ENCODE measurements at regions not wholly inside any gene's neighbourhood (a gene's known extent, or its start where the extent isn't known, plus 50 kb on each side); places are given as distances from the start of the nearest gene placed in this dataset.

DNA sequence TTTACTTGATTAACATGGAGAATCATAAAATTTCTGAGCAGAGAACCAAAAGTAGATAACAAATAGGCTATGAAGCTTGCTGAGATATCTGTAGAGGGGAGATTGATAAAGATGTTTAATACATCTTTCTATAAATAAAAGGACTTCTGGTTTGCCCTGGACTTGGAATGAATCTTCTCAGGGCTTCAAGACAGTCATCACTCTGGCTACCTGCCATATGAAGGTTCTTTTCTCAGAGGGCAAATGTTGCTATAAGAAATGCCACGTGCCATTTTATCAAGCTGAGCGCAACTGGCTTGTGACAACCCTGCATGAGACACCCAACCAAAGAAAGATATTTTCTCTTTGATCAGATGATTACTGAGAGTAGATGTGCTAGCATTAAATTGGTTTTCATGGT is 192.5 kb downstream of the WNT5A start:
- Histone ChIP-seq H3K36me3 (no peaks in the 10 kb centered on the region), H3K27ac (no peak overlapping the region), H3K4me3 (no peak overlapping the region), H3K27me3 (replicated peaks; ENCODE audit: insufficient read depth) (no peaks in the 10 kb centered on the region), H3K9me3 (no peaks in the 10 kb centered on the region), H3K4me1 (ENCODE audit: control insufficient read depth in 1 of 2, low read depth in 2 of 2) (no peaks in the 10 kb centered on the region)
- ATAC-seq (ENCODE audit: insufficient number of reproducible peaks, low FRiP score, low read depth) (no peak), DNase-seq (ENCODE audit: low spot score) (no peak)
- TF ChIP-seq, protein P1, sequence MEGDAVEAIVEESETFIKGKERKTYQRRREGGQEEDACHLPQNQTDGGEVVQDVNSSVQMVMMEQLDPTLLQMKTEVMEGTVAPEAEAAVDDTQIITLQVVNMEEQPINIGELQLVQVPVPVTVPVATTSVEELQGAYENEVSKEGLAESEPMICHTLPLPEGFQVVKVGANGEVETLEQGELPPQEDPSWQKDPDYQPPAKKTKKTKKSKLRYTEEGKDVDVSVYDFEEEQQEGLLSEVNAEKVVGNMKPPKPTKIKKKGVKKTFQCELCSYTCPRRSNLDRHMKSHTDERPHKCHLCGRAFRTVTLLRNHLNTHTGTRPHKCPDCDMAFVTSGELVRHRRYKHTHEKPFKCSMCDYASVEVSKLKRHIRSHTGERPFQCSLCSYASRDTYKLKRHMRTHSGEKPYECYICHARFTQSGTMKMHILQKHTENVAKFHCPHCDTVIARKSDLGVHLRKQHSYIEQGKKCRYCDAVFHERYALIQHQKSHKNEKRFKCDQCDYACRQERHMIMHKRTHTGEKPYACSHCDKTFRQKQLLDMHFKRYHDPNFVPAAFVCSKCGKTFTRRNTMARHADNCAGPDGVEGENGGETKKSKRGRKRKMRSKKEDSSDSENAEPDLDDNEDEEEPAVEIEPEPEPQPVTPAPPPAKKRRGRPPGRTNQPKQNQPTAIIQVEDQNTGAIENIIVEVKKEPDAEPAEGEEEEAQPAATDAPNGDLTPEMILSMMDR (IDR thresholded peaks at IDR 0.05), result no peak

DNA sequence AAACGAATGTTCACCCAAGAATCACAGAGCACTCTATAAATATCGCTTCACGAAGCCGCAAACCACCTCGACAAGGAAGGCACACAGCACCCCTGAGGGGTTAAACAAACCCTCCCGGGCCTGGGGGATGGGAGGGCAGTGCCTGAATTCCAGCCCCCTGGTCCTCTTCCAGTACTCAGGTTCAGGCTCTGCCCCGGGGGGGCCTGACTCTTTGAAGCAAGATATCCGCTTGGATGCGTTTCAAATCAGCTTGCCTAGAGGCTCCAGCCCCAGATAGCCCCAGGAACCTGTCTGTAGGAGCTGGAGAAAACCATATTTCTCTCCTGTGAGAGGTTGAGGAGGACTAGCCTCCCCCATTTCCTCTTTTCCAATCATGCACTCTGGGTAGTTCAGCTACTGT is 194.7 kb downstream of the WNT5A start:
- Histone ChIP-seq H3K9me3 (no peaks in the 10 kb centered on the region), H3K27me3 (replicated peaks; ENCODE audit: insufficient read depth) (no peaks in the 10 kb centered on the region), H3K27ac (no peak overlapping the region), H3K4me3 (no peak overlapping the region), H3K36me3 (no peaks in the 10 kb centered on the region), H3K4me1 (ENCODE audit: control insufficient read depth in 1 of 2, low read depth in 2 of 2) (no peaks in the 10 kb centered on the region)
- ATAC-seq (ENCODE audit: insufficient number of reproducible peaks, low FRiP score, low read depth) (no peak), DNase-seq (ENCODE audit: low spot score) (no peak)
- TF ChIP-seq, protein P1 (IDR thresholded peaks at IDR 0.05), result no peak

DNA sequence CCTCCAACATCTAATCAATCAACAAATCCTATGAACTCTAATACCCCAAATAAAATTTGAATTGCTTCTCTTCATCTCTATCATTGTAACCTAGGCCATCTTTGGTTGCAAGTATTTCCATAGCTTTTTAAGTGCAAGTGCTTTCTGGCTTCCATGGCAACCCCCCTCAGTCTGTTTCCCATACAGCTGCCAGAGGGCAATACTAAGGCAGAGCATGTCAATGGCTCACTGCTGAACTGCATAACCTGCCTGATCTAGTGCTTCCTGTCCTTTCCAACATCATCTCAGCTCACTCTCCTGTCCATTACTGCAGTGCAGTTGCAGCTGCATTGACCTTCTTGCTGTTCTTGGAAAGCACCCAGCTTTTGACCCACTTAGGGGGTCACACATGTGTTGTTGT is 198.4 kb downstream of the WNT5A start:
- Histone ChIP-seq H3K4me3 (no peak overlapping the region), H3K27ac (no peak overlapping the region), H3K9me3 (no peaks in the 10 kb centered on the region), H3K36me3 (no peaks in the 10 kb centered on the region), H3K4me1 (ENCODE audit: control insufficient read depth in 1 of 2, low read depth in 2 of 2) (no peaks in the 10 kb centered on the region), H3K27me3 (replicated peaks; ENCODE audit: insufficient read depth) (no peaks in the 10 kb centered on the region)
- TF ChIP-seq, protein P1 (IDR thresholded peaks at IDR 0.05), result no peak
- DNase-seq (ENCODE audit: low spot score), result no peak
- no peak for ATAC-seq (ENCODE audit: insufficient number of reproducible peaks, low FRiP score, low read depth)

DNA sequence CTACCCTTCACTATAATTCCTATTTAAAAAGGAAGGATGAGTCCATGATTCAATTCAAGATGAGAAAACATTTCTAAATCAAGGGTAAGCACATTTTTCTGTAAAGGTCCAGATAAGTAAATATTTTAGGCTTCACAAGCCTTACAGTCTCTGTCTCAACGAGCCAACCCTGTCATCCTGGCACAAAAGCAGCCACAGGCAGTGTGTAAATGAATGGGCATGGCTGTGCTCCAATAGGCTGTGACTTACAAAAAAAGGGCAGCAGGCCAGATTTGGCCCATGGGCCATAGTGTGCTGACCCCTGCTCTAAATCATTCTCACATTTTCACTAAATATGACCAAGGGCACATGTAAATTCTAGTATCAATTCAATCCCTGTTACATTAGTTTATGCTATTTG is 200.4 kb downstream of the WNT5A start:
- TF ChIP-seq, protein P1 (IDR thresholded peaks at IDR 0.05), result no peak
- Histone ChIP-seq H3K4me3 (no peak overlapping the region), H3K9me3 (no peaks in the 10 kb centered on the region), H3K36me3 (no peaks in the 10 kb centered on the region), H3K4me1 (ENCODE audit: control insufficient read depth in 1 of 2, low read depth in 2 of 2) (no peaks in the 10 kb centered on the region), H3K27ac (no peak overlapping the region), H3K27me3 (replicated peaks; ENCODE audit: insufficient read depth) (no peaks in the 10 kb centered on the region)
- DNase-seq (ENCODE audit: low spot score), result no peak
- no peak for ATAC-seq (ENCODE audit: insufficient number of reproducible peaks, low FRiP score, low read depth)

DNA sequence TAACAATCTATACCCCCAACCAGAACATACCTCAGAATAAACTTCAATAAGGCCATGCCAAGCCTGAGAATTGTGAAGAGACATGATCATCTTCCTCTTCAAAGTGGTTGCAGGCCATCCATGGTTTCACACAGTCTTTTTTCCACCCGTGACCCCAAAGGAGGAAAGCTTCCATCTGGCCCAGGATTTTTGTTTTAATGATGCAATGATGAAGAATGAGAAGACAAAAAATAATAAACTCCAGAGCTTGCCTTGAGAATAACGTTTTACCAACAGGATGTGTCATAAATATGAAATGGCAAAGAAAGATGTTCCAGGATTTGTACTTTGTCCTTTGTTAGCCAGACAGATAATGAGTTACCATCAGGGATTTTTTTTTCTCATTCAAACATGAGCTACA is 201.9 kb downstream of the WNT5A start:
- Histone ChIP-seq H3K36me3 (no peaks in the 10 kb centered on the region), H3K4me3 (no peak overlapping the region), H3K27ac (no peak overlapping the region), H3K27me3 (replicated peaks; ENCODE audit: insufficient read depth) (no peaks in the 10 kb centered on the region), H3K9me3 (no peaks in the 10 kb centered on the region), H3K4me1 (ENCODE audit: control insufficient read depth in 1 of 2, low read depth in 2 of 2) (no peaks in the 10 kb centered on the region)
- DNase-seq (ENCODE audit: low spot score) (no peak), ATAC-seq (ENCODE audit: insufficient number of reproducible peaks, low FRiP score, low read depth) (no peak)
- TF ChIP-seq, protein P1 (IDR thresholded peaks at IDR 0.05), result no peak

Data from thoracic aorta (tissue), 2 donors.